ENCODE measurements at regions not wholly inside any gene's neighbourhood (a gene's known extent, or its start where the extent isn't known, plus 50 kb on each side); places are given as distances from the start of the nearest gene placed in this dataset.

GRCh38 chr22:47550524-47551430, 788.3 kb downstream of the TBC1D22A start:
- Histone ChIP-seq H3K4ac (ENCODE audit: low read length) (no peak overlapping the region), H3K4me1 (ENCODE audit: control insufficient read depth in 2 of 2, insufficient read depth in 1 of 2, low read depth in 1 of 2, low read length in 2 of 2) (no peaks in the 10 kb centered on the region), H2AK5ac (ENCODE audit: low read depth, low read length) (no peak overlapping the region), H3K4me3 (ENCODE audit: low read length in 2 of 2) (no peak overlapping the region), H2BK120ac (ENCODE audit: low read depth, low read length) (no peak overlapping the region), H4K91ac (ENCODE audit: low read depth, low read length, poor library complexity) (no peak overlapping the region), H3K14ac (ENCODE audit: low read length) (no peak overlapping the region), H2BK5ac (ENCODE audit: low read length) (no peak overlapping the region), H4K8ac (ENCODE audit: low read depth, low read length) (no peak overlapping the region), H3K9me3 (replicated peaks in 1 of 2; ENCODE audit: control insufficient read depth in 2 of 2, insufficient read depth in 1 of 2, low read depth in 1 of 2, low read length in 2 of 2) (peaks cover 0 to 56% of the 10 kb centered on the region in 2 donors), H2AFZ (ENCODE audit: low read length) (no peak overlapping the region), H3K27me3 (ENCODE audit: control insufficient read depth in 3 of 3, insufficient read depth in 3 of 3, low read depth in 1 of 3, low read length in 3 of 3) (peaks cover 0 to 5% (median 0%) of the 10 kb centered on the region in 3 experiments), H2BK15ac (ENCODE audit: low read length) (no peak overlapping the region), H2BK12ac (ENCODE audit: low read length) (no peak overlapping the region), H3K27ac (replicated peaks; ENCODE audit: low read length) (no peak overlapping the region), H3K36me3 (replicated peaks in 1 of 2; ENCODE audit: control insufficient read depth in 2 of 2, insufficient read depth in 2 of 2, low read length in 2 of 2) (no peaks in the 10 kb centered on the region), H3K18ac (ENCODE audit: low read length) (no peak overlapping the region), H3K79me1 (ENCODE audit: low read depth, low read length) (no peaks in the 10 kb centered on the region), H3K4me2 (ENCODE audit: insufficient read depth, low read length, poor library complexity, severe bottlenecking) (no peak overlapping the region), H3K9ac (ENCODE audit: low read depth, low read length, poor library complexity) (no peak overlapping the region), H3K23ac (ENCODE audit: low read depth, low read length, poor library complexity) (no peak overlapping the region)
- no peak for DNase-seq (ENCODE audit: low spot score)
- WGBS, 2 donors (ENCODE audit: extremely low coverage in 2 of 2, insufficient read length in 2 of 2, insufficient replicate concordance in 1 of 2) = no CpG with 5 or more reads among the region's 23 CpGs

- Histone ChIP-seq H3K36me3 (replicated peaks in 1 of 2; ENCODE audit: control insufficient read depth in 2 of 2, insufficient read depth in 2 of 2, low read length in 2 of 2) (no peaks in the 10 kb centered on the region), H3K4me1 (ENCODE audit: control insufficient read depth in 2 of 2, insufficient read depth in 1 of 2, low read depth in 1 of 2, low read length in 2 of 2) (no peaks in the 10 kb centered on the region), H3K27me3 (ENCODE audit: control insufficient read depth in 3 of 3, insufficient read depth in 3 of 3, low read depth in 1 of 3, low read length in 3 of 3) (peaks cover 0 to 5% (median 0%) of the 10 kb centered on the region in 3 experiments), H3K9ac (ENCODE audit: low read depth, low read length, poor library complexity) (no peak overlapping the region), H2AFZ (ENCODE audit: low read length) (no peak overlapping the region), H3K4ac (ENCODE audit: low read length) (no peak overlapping the region), H2BK15ac (ENCODE audit: low read length) (no peak overlapping the region), H2AK5ac (ENCODE audit: low read depth, low read length) (no peak overlapping the region), H4K8ac (ENCODE audit: low read depth, low read length) (no peak overlapping the region), H3K18ac (ENCODE audit: low read length) (no peak overlapping the region), H2BK120ac (ENCODE audit: low read depth, low read length) (no peak overlapping the region), H3K23ac (ENCODE audit: low read depth, low read length, poor library complexity) (no peak overlapping the region), H3K27ac (replicated peaks; ENCODE audit: low read length) (no peak overlapping the region), H3K79me1 (ENCODE audit: low read depth, low read length) (no peaks in the 10 kb centered on the region), H4K91ac (ENCODE audit: low read depth, low read length, poor library complexity) (no peak overlapping the region), H3K9me3 (replicated peaks in 1 of 2; ENCODE audit: control insufficient read depth in 2 of 2, insufficient read depth in 1 of 2, low read depth in 1 of 2, low read length in 2 of 2) (peaks cover 0 to 63% of the 10 kb centered on the region in 2 donors), H3K14ac (ENCODE audit: low read length) (no peak overlapping the region), H3K4me3 (ENCODE audit: low read length in 2 of 2) (no peak overlapping the region), H2BK5ac (ENCODE audit: low read length) (no peak overlapping the region), H2BK12ac (ENCODE audit: low read length) (no peak overlapping the region), H3K4me2 (ENCODE audit: insufficient read depth, low read length, poor library complexity, severe bottlenecking) (no peak overlapping the region)
- DNase-seq (ENCODE audit: low spot score) = no peak
- WGBS, 2 donors (ENCODE audit: extremely low coverage in 2 of 2, insufficient read length in 2 of 2, insufficient replicate concordance in 1 of 2) = no CpG with 5 or more reads among the region's 17 CpGs
Observed at GRCh38 chr22:47549741-47550340, 787.4 kb downstream of the TBC1D22A start.

- Histone ChIP-seq H3K4me1 (ENCODE audit: control insufficient read depth in 2 of 2, insufficient read depth in 1 of 2, low read depth in 1 of 2, low read length in 2 of 2) (no peaks in the 10 kb centered on the region), H3K27ac (replicated peaks; ENCODE audit: low read length) (no peak overlapping the region), H4K8ac (ENCODE audit: low read depth, low read length) (no peak overlapping the region), H2BK15ac (ENCODE audit: low read length) (no peak overlapping the region), H3K27me3 (ENCODE audit: control insufficient read depth in 3 of 3, insufficient read depth in 3 of 3, low read depth in 1 of 3, low read length in 3 of 3) (peaks cover 0 to 5% (median 0%) of the 10 kb centered on the region in 3 experiments), H2BK5ac (ENCODE audit: low read length) (no peak overlapping the region), H3K36me3 (replicated peaks in 1 of 2; ENCODE audit: control insufficient read depth in 2 of 2, insufficient read depth in 2 of 2, low read length in 2 of 2) (no peaks in the 10 kb centered on the region), H2AK5ac (ENCODE audit: low read depth, low read length) (no peak overlapping the region), H3K4ac (ENCODE audit: low read length) (no peak overlapping the region), H3K79me1 (ENCODE audit: low read depth, low read length) (no peaks in the 10 kb centered on the region), H3K9ac (ENCODE audit: low read depth, low read length, poor library complexity) (no peak overlapping the region), H4K91ac (ENCODE audit: low read depth, low read length, poor library complexity) (no peak overlapping the region), H3K4me3 (ENCODE audit: low read length in 2 of 2) (no peak overlapping the region), H3K18ac (ENCODE audit: low read length) (no peak overlapping the region), H3K4me2 (ENCODE audit: insufficient read depth, low read length, poor library complexity, severe bottlenecking) (no peak overlapping the region), H2AFZ (ENCODE audit: low read length) (no peak overlapping the region), H3K9me3 (replicated peaks in 1 of 2; ENCODE audit: control insufficient read depth in 2 of 2, insufficient read depth in 1 of 2, low read depth in 1 of 2, low read length in 2 of 2) (peaks cover 0 to 67% of the 10 kb centered on the region in 2 donors), H2BK12ac (ENCODE audit: low read length) (no peak overlapping the region), H3K23ac (ENCODE audit: low read depth, low read length, poor library complexity) (no peak overlapping the region), H3K14ac (ENCODE audit: low read length) (no peak overlapping the region), H2BK120ac (ENCODE audit: low read depth, low read length) (no peak overlapping the region)
- no CpG with 5 or more reads among the region's 12 CpGs for WGBS, 2 donors (ENCODE audit: extremely low coverage in 2 of 2, insufficient read length in 2 of 2, insufficient replicate concordance in 1 of 2)
- no peak for DNase-seq (ENCODE audit: low spot score)
Observed at GRCh38 chr22:47548953-47549740, 786.7 kb downstream of the TBC1D22A start.
